HEK293 (cell line): ENCODE measurements at regions not wholly inside any gene's neighbourhood (a gene's known extent, or its start where the extent isn't known, plus 50 kb on each side); places are given as distances from the start of the nearest gene placed in this dataset.

ENCODE experiments used
- CTCF ChIA-PET: fragments of 350-600 bp; formaldehyde crosslinking; extraction: SDS; loops from one replicate; lab custom pipeline; 2021; ENCODE audit warnings: antibody characterized with exemption; lab: Yijun Ruan, JAX
- POLR2A ChIA-PET: fragments of 300-600 bp; formaldehyde crosslinking; extraction: SDS; loops from one replicate; lab custom pipeline; 2020; ENCODE audit warnings: antibody characterized with exemption, inconsistent platforms; lab: Yijun Ruan, JAX
- H3K27ac ChIP-seq: fragments of 200-500 bp; sonication (Bioruptor generic); 2 replicates; pipeline ENCODE4 v1.5.1; 2014; ENCODE audit warnings: low read depth, low read length, control low read depth, inconsistent platforms; ENCODE audit errors: extremely low read depth
- H3K36me3 ChIP-seq, 2 experiments: fragments of 200-500 bp in 1 of 2; sonication (Bioruptor generic) in 1 of 2; 1 replicate in 1 of 2; 2 replicates in 1 of 2; pipeline ENCODE4 v1.5.1; 2014 to 2017; ENCODE audit warnings: inconsistent platforms in 2 of 2, low read length in 2 of 2; ENCODE audit not compliant: control insufficient read depth in 2 of 2, insufficient read depth in 1 of 2
- H3K4me1 ChIP-seq: fragments of 200-500 bp; sonication (Bioruptor generic); 2 replicates; pipeline ENCODE4 v1.5.1; 2014; ENCODE audit warnings: mild to moderate bottlenecking, low read length, inconsistent platforms; ENCODE audit not compliant: control insufficient read depth, insufficient read depth
- H3K4me3 ChIP-seq: 2 replicates; pipeline ENCODE4 v1.5.1; 2011; ENCODE audit warnings: low read depth, mild to moderate bottlenecking, control low read depth, low read length, moderate library complexity
- H3K9me3 ChIP-seq: fragments of 200-500 bp; sonication (Bioruptor generic); 2 replicates; pipeline ENCODE4 v1.5.1; 2014; ENCODE audit warnings: low read depth, low read length, inconsistent platforms; ENCODE audit not compliant: control insufficient read depth, insufficient read depth
- GLIS2 ChIP-seq: fragments of 450-650 bp; formaldehyde crosslinking; IDR thresholded peaks from 2 replicates; pipeline ENCODE4 v1.5.1; 2016; ENCODE audit warnings: missing biosample characterization, missing genetic modification characterization
- RBAK ChIP-seq: fragments of 450-650 bp; formaldehyde crosslinking; IDR thresholded peaks from 2 replicates; pipeline ENCODE4 v1.5.1; 2016; ENCODE audit warnings: missing biosample characterization, missing genetic modification characterization
- ZBTB48 ChIP-seq: fragments of 450-650 bp; formaldehyde crosslinking; IDR thresholded peaks from 2 replicates; pipeline ENCODE4 v1.5.1; 2016; ENCODE audit warnings: missing biosample characterization, missing genetic modification characterization
- ZBTB49 ChIP-seq: fragments of 450-650 bp; formaldehyde crosslinking; IDR thresholded peaks from 2 replicates; pipeline ENCODE4 v1.5.1; 2016; ENCODE audit warnings: missing biosample characterization, missing genetic modification characterization, low read depth
- ZBTB6 ChIP-seq: fragments of 450-650 bp; formaldehyde crosslinking; IDR thresholded peaks from 2 replicates; pipeline ENCODE4 v1.5.1; 2017; ENCODE audit warnings: missing biosample characterization, missing genetic modification characterization
- ZFHX2 ChIP-seq: fragments of 450-650 bp; formaldehyde crosslinking; conservative IDR thresholded peaks from 2 replicates; pipeline ENCODE4 v1.5.1; 2016; ENCODE audit warnings: missing biosample characterization, missing genetic modification characterization
- ZFP37 ChIP-seq: fragments of 450-650 bp; formaldehyde crosslinking; IDR thresholded peaks from 2 replicates; pipeline ENCODE4 v1.5.1; 2016; ENCODE audit warnings: missing biosample characterization, missing genetic modification characterization
- ZIC2 ChIP-seq: fragments of 450-650 bp; formaldehyde crosslinking; IDR thresholded peaks from 2 replicates; pipeline ENCODE4 v1.5.1; 2016; ENCODE audit warnings: missing biosample characterization, missing genetic modification characterization
- ZNF10 ChIP-seq: fragments of 450-650 bp; formaldehyde crosslinking; IDR thresholded peaks from 2 replicates; pipeline ENCODE4 v1.5.1; 2017; ENCODE audit warnings: missing biosample characterization, missing genetic modification characterization
- ZNF138 ChIP-seq: fragments of 450-650 bp; formaldehyde crosslinking; IDR thresholded peaks from 2 replicates; pipeline ENCODE4 v1.5.1; 2016; ENCODE audit warnings: missing biosample characterization, missing genetic modification characterization, borderline replicate concordance
- ZNF157 ChIP-seq: fragments of 450-650 bp; formaldehyde crosslinking; IDR thresholded peaks from 2 replicates; pipeline ENCODE4 v1.5.1; 2016; ENCODE audit warnings: missing biosample characterization, missing genetic modification characterization
- ZNF202 ChIP-seq: fragments of 450-650 bp; formaldehyde crosslinking; IDR thresholded peaks from 2 replicates; pipeline ENCODE4 v1.5.1; 2016; ENCODE audit warnings: missing biosample characterization, missing genetic modification characterization, borderline replicate concordance
- ZNF24 ChIP-seq: fragments of 450-650 bp; formaldehyde crosslinking; IDR thresholded peaks from 2 replicates; pipeline ENCODE4 v1.5.1; 2016; ENCODE audit warnings: missing biosample characterization, missing genetic modification characterization
- ZNF274 ChIP-seq, 2 experiments: fragments of 200-500 bp in 1 of 2; fragments of 450-650 bp in 1 of 2; sonication (Bioruptor generic) in 1 of 2; formaldehyde crosslinking in 1 of 2; IDR thresholded peaks; 2 replicates each; pipeline versions ENCODE4 v1.5.1 to v1.6.1; 2014 to 2016; ENCODE audit warnings: borderline replicate concordance in 1 of 2, inconsistent platforms in 1 of 2, low read length in 1 of 2, missing biosample characterization in 1 of 2, missing genetic modification characterization in 1 of 2
- ZNF311 ChIP-seq: fragments of 450-650 bp; formaldehyde crosslinking; IDR thresholded peaks from 2 replicates; pipeline ENCODE4 v1.5.1; 2017; ENCODE audit warnings: missing biosample characterization, missing genetic modification characterization, borderline replicate concordance
- ZNF324 ChIP-seq: fragments of 450-650 bp; formaldehyde crosslinking; IDR thresholded peaks from 2 replicates; pipeline ENCODE4 v1.5.1; 2016; ENCODE audit warnings: missing biosample characterization, missing genetic modification characterization
- ZNF354C ChIP-seq: fragments of 450-650 bp; formaldehyde crosslinking; IDR thresholded peaks from 2 replicates; pipeline ENCODE4 v1.5.1; 2016; ENCODE audit warnings: missing biosample characterization, missing genetic modification characterization, low read depth, borderline replicate concordance
- ZNF37A ChIP-seq: fragments of 450-650 bp; IDR thresholded peaks from 2 replicates; pipeline ENCODE4 v1.5.1; 2018; ENCODE audit warnings: missing biosample characterization, missing genetic modification characterization
- ZNF394 ChIP-seq: fragments of 450-650 bp; formaldehyde crosslinking; IDR thresholded peaks from 2 replicates; pipeline ENCODE4 v1.5.1; 2016; ENCODE audit warnings: missing biosample characterization, missing genetic modification characterization, mild to moderate bottlenecking, moderate library complexity, borderline replicate concordance
- ZNF544 ChIP-seq: fragments of 450-650 bp; formaldehyde crosslinking; IDR thresholded peaks from 2 replicates; pipeline ENCODE4 v1.5.0; 2017; ENCODE audit warnings: missing biosample characterization, missing genetic modification characterization
- ZNF548 ChIP-seq: fragments of 450-650 bp; formaldehyde crosslinking; IDR thresholded peaks from 2 replicates; pipeline ENCODE4 v1.5.1; 2016; ENCODE audit warnings: missing biosample characterization, missing genetic modification characterization
- ZNF560 ChIP-seq: fragments of 450-650 bp; formaldehyde crosslinking; IDR thresholded peaks from 2 replicates; pipeline ENCODE4 v1.5.1; 2017; ENCODE audit warnings: missing biosample characterization, missing genetic modification characterization, borderline replicate concordance
- TF ChIP-seq, protein P1 (sequence below): fragments of 450-650 bp; formaldehyde crosslinking; IDR thresholded peaks from 2 replicates; pipeline ENCODE4 v1.5.1; 2016; ENCODE audit warnings: missing biosample characterization, missing genetic modification characterization
- TF ChIP-seq, protein P2 (sequence below): fragments of 450-650 bp; formaldehyde crosslinking; IDR thresholded peaks from 2 replicates; pipeline ENCODE4 v1.5.1; 2016; ENCODE audit warnings: missing biosample characterization, missing genetic modification characterization

GRCh38 chr3:81354119-81354518, 407.3 kb downstream of the GBE1 start:
- no peaks in the 10 kb centered on the region for H3K4me1 ChIP-seq
- no peak overlapping the region for H3K27ac ChIP-seq
- ChIA-PET POLR2A (no interaction called here), CTCF (no interaction called here)
- TF ChIP-seq ZBTB6 (tag by site-specific recombination), result no peak
- TF ChIP-seq, protein P1, sequence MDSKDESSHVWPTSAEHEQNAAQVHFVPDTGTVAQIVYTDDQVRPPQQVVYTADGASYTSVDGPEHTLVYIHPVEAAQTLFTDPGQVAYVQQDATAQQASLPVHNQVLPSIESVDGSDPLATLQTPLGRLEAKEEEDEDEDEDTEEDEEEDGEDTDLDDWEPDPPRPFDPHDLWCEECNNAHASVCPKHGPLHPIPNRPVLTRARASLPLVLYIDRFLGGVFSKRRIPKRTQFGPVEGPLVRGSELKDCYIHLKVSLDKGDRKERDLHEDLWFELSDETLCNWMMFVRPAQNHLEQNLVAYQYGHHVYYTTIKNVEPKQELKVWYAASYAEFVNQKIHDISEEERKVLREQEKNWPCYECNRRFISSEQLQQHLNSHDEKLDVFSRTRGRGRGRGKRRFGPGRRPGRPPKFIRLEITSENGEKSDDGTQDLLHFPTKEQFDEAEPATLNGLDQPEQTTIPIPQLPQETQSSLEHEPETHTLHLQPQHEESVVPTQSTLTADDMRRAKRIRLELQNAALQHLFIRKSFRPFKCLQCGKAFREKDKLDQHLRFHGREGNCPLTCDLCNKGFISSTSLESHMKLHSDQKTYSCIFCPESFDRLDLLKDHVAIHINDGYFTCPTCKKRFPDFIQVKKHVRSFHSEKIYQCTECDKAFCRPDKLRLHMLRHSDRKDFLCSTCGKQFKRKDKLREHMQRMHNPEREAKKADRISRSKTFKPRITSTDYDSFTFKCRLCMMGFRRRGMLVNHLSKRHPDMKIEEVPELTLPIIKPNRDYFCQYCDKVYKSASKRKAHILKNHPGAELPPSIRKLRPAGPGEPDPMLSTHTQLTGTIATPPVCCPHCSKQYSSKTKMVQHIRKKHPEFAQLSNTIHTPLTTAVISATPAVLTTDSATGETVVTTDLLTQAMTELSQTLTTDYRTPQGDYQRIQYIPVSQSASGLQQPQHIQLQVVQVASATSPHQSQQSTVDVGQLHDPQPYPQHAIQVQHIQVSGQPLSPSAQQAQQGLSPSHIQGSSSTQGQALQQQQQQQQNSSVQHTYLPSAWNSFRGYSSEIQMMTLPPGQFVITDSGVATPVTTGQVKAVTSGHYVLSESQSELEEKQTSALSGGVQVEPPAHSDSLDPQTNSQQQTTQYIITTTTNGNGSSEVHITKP (tag by site-specific recombination), result no peak
- TF ChIP-seq RBAK (tag by site-specific recombination), result no peak
- no peak for TF ChIP-seq ZNF548 (tag by site-specific recombination)
- no peak for TF ChIP-seq ZNF138 (tag by site-specific recombination)
- TF ChIP-seq ZFP37 (tag by site-specific recombination), result no peak
- no peak for TF ChIP-seq ZIC2 (tag by site-specific recombination)
- TF ChIP-seq ZNF354C (tag by site-specific recombination), result no peak
- no peak for TF ChIP-seq ZNF24
- TF ChIP-seq, all 188 proteins: peak for 0
- H3K4me3 ChIP-seq, result no peak overlapping the region
- H3K36me3 ChIP-seq, result no peaks in the 10 kb centered on the region
- no peaks in the 10 kb centered on the region for H3K9me3 ChIP-seq

- Histone ChIP-seq H3K36me3 (no peaks in the 10 kb centered on the region), H3K4me3 (no peak overlapping the region), H3K27ac (no peak overlapping the region)
- CTCF ChIA-PET, result interaction anchor here (0.7 kb wide), 1 partner anchor 46 kb away, joined by 3 read pairs; no protein-coding TSS in a partner anchor
- TF ChIP-seq ZNF544 (tag by site-specific recombination), result no peak
- TF ChIP-seq ZNF202 (tag by site-specific recombination), result no peak
- TF ChIP-seq, protein P2, sequence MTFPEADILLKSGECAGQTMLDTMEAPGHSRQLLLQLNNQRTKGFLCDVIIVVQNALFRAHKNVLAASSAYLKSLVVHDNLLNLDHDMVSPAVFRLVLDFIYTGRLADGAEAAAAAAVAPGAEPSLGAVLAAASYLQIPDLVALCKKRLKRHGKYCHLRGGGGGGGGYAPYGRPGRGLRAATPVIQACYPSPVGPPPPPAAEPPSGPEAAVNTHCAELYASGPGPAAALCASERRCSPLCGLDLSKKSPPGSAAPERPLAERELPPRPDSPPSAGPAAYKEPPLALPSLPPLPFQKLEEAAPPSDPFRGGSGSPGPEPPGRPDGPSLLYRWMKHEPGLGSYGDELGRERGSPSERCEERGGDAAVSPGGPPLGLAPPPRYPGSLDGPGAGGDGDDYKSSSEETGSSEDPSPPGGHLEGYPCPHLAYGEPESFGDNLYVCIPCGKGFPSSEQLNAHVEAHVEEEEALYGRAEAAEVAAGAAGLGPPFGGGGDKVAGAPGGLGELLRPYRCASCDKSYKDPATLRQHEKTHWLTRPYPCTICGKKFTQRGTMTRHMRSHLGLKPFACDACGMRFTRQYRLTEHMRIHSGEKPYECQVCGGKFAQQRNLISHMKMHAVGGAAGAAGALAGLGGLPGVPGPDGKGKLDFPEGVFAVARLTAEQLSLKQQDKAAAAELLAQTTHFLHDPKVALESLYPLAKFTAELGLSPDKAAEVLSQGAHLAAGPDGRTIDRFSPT (tag by site-specific recombination), result no peak
- TF ChIP-seq ZNF37A (tag by site-specific recombination), result no peak
- no peak for TF ChIP-seq ZBTB6 (tag by site-specific recombination)
- no peak for TF ChIP-seq ZBTB49
- no peak for TF ChIP-seq ZBTB48 (tag by site-specific recombination)
- TF ChIP-seq ZFHX2 (tag by site-specific recombination), result no peak
- no peak for TF ChIP-seq ZNF157 (tag by site-specific recombination)
- TF ChIP-seq ZNF311 (tag by site-specific recombination), result no peak
- no peak for TF ChIP-seq ZNF274 (IDR thresholded peaks at IDR 0.05; ENCODE audit: low read length)
- TF ChIP-seq ZNF274 (tag by site-specific recombination; IDR thresholded peaks at IDR 0.05; ENCODE audit: borderline replicate concordance), result no peak
- TF ChIP-seq GLIS2, result no peak
- no peak for TF ChIP-seq ZNF560 (tag by site-specific recombination)
- TF ChIP-seq ZNF324, result no peak
- no peak for TF ChIP-seq ZNF394 (tag by site-specific recombination)
- no peak for TF ChIP-seq ZNF10 (tag by site-specific recombination)
- TF ChIP-seq, all 188 proteins: peak for 0
- H3K9me3 ChIP-seq, result no peaks in the 10 kb centered on the region
- POLR2A ChIA-PET, result no interaction called here
- H3K4me1 ChIP-seq, result no peaks in the 10 kb centered on the region
Observed at GRCh38 chr3:81352867-81353266, 408.6 kb downstream of the GBE1 start.
